ENCODE measurements at regions not wholly inside any gene's neighbourhood (a gene's known extent, or its start where the extent isn't known, plus 50 kb on each side); places are given as distances from the start of the nearest gene placed in this dataset.

DNA sequence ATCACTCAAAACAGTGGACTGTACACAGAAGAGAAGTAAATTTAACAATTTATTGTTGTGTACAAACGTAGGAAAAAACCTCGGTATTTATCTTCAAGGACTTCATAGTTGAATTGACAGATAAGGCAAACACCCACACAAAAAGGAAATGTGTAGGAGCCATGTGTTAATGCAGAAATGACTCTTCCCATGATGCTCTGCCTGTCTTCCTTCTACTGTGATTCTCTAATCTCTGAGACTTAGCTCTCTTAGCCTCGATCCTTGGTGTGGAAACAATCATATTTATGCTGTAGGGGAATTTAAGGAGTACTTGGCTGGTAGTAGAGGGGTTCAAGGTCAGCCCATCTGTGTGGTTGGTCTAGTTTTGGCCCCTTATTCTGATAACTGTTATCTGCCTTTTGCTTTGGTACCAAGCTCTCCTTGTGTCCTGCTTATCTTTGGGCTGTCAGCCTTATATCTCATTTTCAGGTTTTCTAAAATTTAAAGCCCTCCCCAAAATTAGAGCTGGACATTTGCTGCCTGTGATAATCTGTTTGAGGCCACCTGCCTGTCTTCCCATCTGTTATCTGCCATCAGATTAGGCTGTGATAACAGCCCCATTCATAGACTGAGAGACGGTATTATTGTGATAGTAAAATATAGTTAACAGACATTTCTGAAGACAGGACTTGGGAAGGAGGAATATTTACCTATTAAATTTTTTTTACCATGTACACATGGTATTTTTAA, 81.7 kb downstream of the GPR85 start:
- Histone ChIP-seq H3K23me2 (ENCODE audit: insufficient read length, low read depth, low read length, poor library complexity, severe bottlenecking) (no peaks in the 10 kb centered on the region), H3K4me2 (ENCODE audit: insufficient read depth, insufficient read length, low read length) (no peak overlapping the region), H2AK5ac (ENCODE audit: insufficient read length, low read length) (no peak overlapping the region), H4K5ac (ENCODE audit: insufficient read length, low read depth, low read length) (no peak overlapping the region), H2BK120ac (ENCODE audit: low read depth, low read length, poor library complexity, severe bottlenecking) (no peak overlapping the region), H4K91ac (ENCODE audit: insufficient read length, low read depth, low read length) (no peak overlapping the region), H3K4ac (ENCODE audit: low read depth, low read length) (no peak overlapping the region), H3K56ac (ENCODE audit: insufficient read length, low read depth, low read length) (no peak overlapping the region), H3K18ac (ENCODE audit: insufficient read length, low read depth, low read length) (no peak overlapping the region), H3K4me1 (ENCODE audit: insufficient read depth, low read length) (no peaks in the 10 kb centered on the region), H2AFZ (ENCODE audit: low read length) (no peak overlapping the region), H3K23ac (ENCODE audit: insufficient read length, low read depth, low read length) (no peak overlapping the region), H2BK12ac (ENCODE audit: insufficient read length, low read depth, low read length) (no peak overlapping the region), H2BK20ac (ENCODE audit: low read depth, low read length, poor library complexity, severe bottlenecking) (no peak overlapping the region), H4K8ac (replicated peaks; ENCODE audit: insufficient read length, low read depth, low read length) (no peak overlapping the region), H2BK5ac (ENCODE audit: insufficient read length, low read length) (no peak overlapping the region), H3K9ac (ENCODE audit: extremely low read depth, insufficient read length, low read length) (no peak overlapping the region), H4K20me1 (ENCODE audit: control insufficient read depth, insufficient read depth, insufficient read length) (no peaks in the 10 kb centered on the region), H3K27ac (ENCODE audit: insufficient read length, low read depth, low read length) (no peak overlapping the region), H3K79me1 (ENCODE audit: insufficient read depth, low read depth, low read length, poor library complexity, severe bottlenecking) (no peaks in the 10 kb centered on the region), H3K27me3 (ENCODE audit: insufficient read depth, low read length) (no peaks in the 10 kb centered on the region), H2BK15ac (ENCODE audit: low read depth, low read length) (no peak overlapping the region), H3T11ph (ENCODE audit: low read length) (no peak overlapping the region), H3K9me3 (ENCODE audit: control insufficient read depth, low read depth, low read length) (no peaks in the 10 kb centered on the region), H3K14ac (ENCODE audit: insufficient read depth, low read length) (no peak overlapping the region), H3K79me2 (ENCODE audit: insufficient read depth, low read length) (no peaks in the 10 kb centered on the region)
- no CpG with 5 or more reads among the region's 4 CpGs for WGBS (ENCODE audit: extremely low coverage, insufficient read length, low lambda C conversion rate)
- no peaks in the 10 kb centered on the region for H3K36me3 Mint-ChIP-seq (ENCODE audit: insufficient read depth in 1 of 3, low read depth in 3 of 3)
- DNase-seq = no peak
- no peak overlapping the region for H3K4me3 Mint-ChIP-seq
- H3K27me3 Mint-ChIP-seq (ENCODE audit: low read depth) = no peaks in the 10 kb centered on the region
- TF ChIP-seq CTCF (conservative IDR thresholded peaks at IDR 0.05) = no peak
- H3K4me1 Mint-ChIP-seq = no peaks in the 10 kb centered on the region
- peaks cover 0 to 4% of the 10 kb centered on the region in 2 experiments; a peak in 2 of 5 replicates for H3K9me3 Mint-ChIP-seq
- H3K27ac Mint-ChIP-seq = no peak overlapping the region
